ENCODE measurements at regions not wholly inside any gene's neighbourhood (a gene's known extent, or its start where the extent isn't known, plus 50 kb on each side); places are given as distances from the start of the nearest gene placed in this dataset.

DNA sequence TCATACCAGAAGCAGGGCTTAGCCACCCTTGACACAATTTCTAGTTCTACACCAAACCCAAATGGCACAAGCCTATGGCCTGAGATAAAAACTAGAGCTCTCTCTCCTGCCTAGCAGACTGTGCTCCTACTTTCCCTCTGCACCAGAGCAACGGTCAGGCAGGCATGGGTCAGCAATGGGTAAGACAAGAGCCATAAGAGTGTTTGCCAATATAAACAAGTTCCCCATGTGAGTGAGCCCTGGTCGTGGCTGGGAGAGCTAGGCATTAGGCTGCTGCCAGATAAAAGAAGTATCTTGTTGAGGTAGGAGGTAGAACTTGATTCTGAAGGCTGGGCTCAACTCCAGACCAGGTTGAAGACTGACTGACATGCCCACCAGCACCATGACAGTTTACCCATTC, 1979.1 kb downstream of the OLFM4 start:
- TF ChIP-seq CTCF (IDR thresholded peaks at IDR 0.05) (no peak), POLR2A (IDR thresholded peaks at IDR 0.05) (no peak), EP300 (IDR thresholded peaks at IDR 0.05) (no peak)
